Transverse colon (tissue), 4 donors: ENCODE measurements at regions not wholly inside any gene's neighbourhood (a gene's known extent, or its start where the extent isn't known, plus 50 kb on each side); places are given as distances from the start of the nearest gene placed in this dataset.

Experiments
- DNase-seq: peaks from one replicate; pipeline ENCODE4 v3.0.0-alpha.2; 2019
- H3K27ac ChIP-seq, 4 donors: fragments of 200-600 bp; sonication (generic); 2 replicates each; pipeline ENCODE4 v1.5.1; 2016 to 2018; ENCODE audit warnings: inconsistent platforms in 4 of 4
- H3K27me3 ChIP-seq: fragments of 200-600 bp; sonication (generic); 2 replicates; pipeline ENCODE4 v1.5.1; 2017; ENCODE audit warnings: inconsistent platforms
- H3K36me3 ChIP-seq, 4 donors: fragments of 200-600 bp; sonication (generic); 2 replicates each; pipeline ENCODE4 v1.5.1; 2017 to 2019; ENCODE audit warnings: inconsistent platforms in 4 of 4
- H3K4me1 ChIP-seq, 4 donors: fragments of 200-600 bp; sonication (generic); 2 replicates each; pipeline ENCODE4 v1.5.1; 2017 to 2020; ENCODE audit warnings: inconsistent platforms in 4 of 4
- H3K4me3 ChIP-seq, 4 donors: fragments of 200-600 bp; sonication (generic); 1 replicate in 1 of 4; 2 replicates in 3 of 4; pipeline versions ENCODE4 v1.5.1 to v1.6.1; 2017 to 2019; ENCODE audit warnings: inconsistent platforms in 4 of 4
- H3K9me3 ChIP-seq, 2 donors: fragments of 200-600 bp; sonication (generic); 2 replicates each; pipeline ENCODE4 v1.5.1; 2017 to 2019; ENCODE audit warnings: inconsistent platforms in 2 of 2
- CTCF ChIP-seq, 5 experiments: fragments of 200-600 bp in 3 of 5; fragments of 450-650 bp in 2 of 5; sonication (generic) in 3 of 5; IDR thresholded peaks; 1 replicate in 2 of 5; 2 replicates in 3 of 5; pipeline ENCODE4 v1.5.1; 2016 to 2017; ENCODE audit warnings: antibody characterized with exemption in 5 of 5, inconsistent platforms in 3 of 5, mild to moderate bottlenecking in 2 of 5, moderate library complexity in 1 of 5
- EP300 ChIP-seq: sonication (generic); formaldehyde crosslinking; IDR thresholded peaks from one replicate; pipeline ENCODE4 v1.6.1; 2017; ENCODE audit warnings: antibody characterized with exemption, low read depth
- POLR2A ChIP-seq: fragments of 450-650 bp; IDR thresholded peaks from one replicate; pipeline ENCODE4 v1.6.1; 2016; ENCODE audit warnings: antibody characterized with exemption, mild to moderate bottlenecking, moderate library complexity
- POLR2AphosphoS5 ChIP-seq, 3 donors: sonication (generic); formaldehyde crosslinking; IDR thresholded peaks; one replicate each; pipeline ENCODE4 v1.6.1; 2016; ENCODE audit warnings: antibody characterized with exemption in 3 of 3
- WGBS, 2 donors: methylation state at CpG; one replicate each; pipeline ENCODE4 v1.1.5; 2018; ENCODE audit warnings: low coverage in 1 of 2; 5-methylcytosine and 5-hydroxymethylcytosine counted together
- in situ Hi-C, 4 donors: fragments of 200-750 bp; cut with MboI; loops; one replicate each; pipeline versions ENCODE4 v1.15.0 to v1.15.1; 2017; ENCODE audit warnings: low sequenced_read_pairs in 3 of 4, low pct_ligation_motif_present in 1 of 4, low pct_unique_long_range_greater_than_20kb in 1 of 4
- intact Hi-C: fragments of 100-400 bp; cut with DNase I; formaldehyde crosslinking; loops from one replicate; pipeline ENCODE4 v1.15.1; 2023; ENCODE audit warnings: low total_unique reads

GRCh38 chr6:22363714-22364239 is 66.9 kb upstream of the PRL start:
- in situ Hi-C loops (no loop called here), intact Hi-C loops (no loop called here)
- H3K4me3 ChIP-seq = no peak overlapping the region
- DNase-seq = no peak
- no peak for TF ChIP-seq CTCF (IDR thresholded peaks at IDR 0.05)
- H3K4me1 ChIP-seq = no peaks in the 10 kb centered on the region
- WGBS, 2 donors = 63 to 71% methylated on average over 3 to 4 of the region's 4 CpGs
- no peaks in the 10 kb centered on the region for H3K27me3 ChIP-seq
- H3K27ac ChIP-seq = no peak overlapping the region
- no peaks in the 10 kb centered on the region for H3K9me3 ChIP-seq
- H3K36me3 ChIP-seq = no peaks in the 10 kb centered on the region

GRCh38 chr6:22364306-22364705 is 67.5 kb upstream of the PRL start:
- Histone ChIP-seq H3K4me3 (no peak overlapping the region), H3K27me3 (no peaks in the 10 kb centered on the region), H3K27ac (no peak overlapping the region), H3K4me1 (no peaks in the 10 kb centered on the region), H3K9me3 (no peaks in the 10 kb centered on the region), H3K36me3 (no peaks in the 10 kb centered on the region)
- no peak for TF ChIP-seq POLR2A
- no peak for TF ChIP-seq EP300
- TF ChIP-seq CTCF (IDR thresholded peaks at IDR 0.05) = no peak
- TF ChIP-seq POLR2AphosphoS5 (IDR thresholded peaks at IDR 0.05) = no peak
- DNase-seq = no peak
- WGBS, 2 donors = 84% methylated on average over 2 of the region's 2 CpGs; no CpG with 5 or more reads in 1 of the 2 donors
- intact Hi-C loops (no loop called here), in situ Hi-C loops (no loop called here)

- WGBS, 2 donors = 61 to 64% methylated on average over 4 of the region's 4 CpGs
- in situ Hi-C loops (no loop called here), intact Hi-C loops (no loop called here)
- Histone ChIP-seq H3K9me3 (no peaks in the 10 kb centered on the region), H3K27ac (no peak overlapping the region), H3K36me3 (no peaks in the 10 kb centered on the region), H3K4me1 (no peaks in the 10 kb centered on the region), H3K4me3 (no peak overlapping the region), H3K27me3 (no peaks in the 10 kb centered on the region)
- no peak for TF ChIP-seq POLR2AphosphoS5 (IDR thresholded peaks at IDR 0.05)
- no peak for TF ChIP-seq POLR2A
- no peak for DNase-seq
These were observed 69.4 kb upstream of the PRL start for GRCh38 chr6:22366214-22366613.

GRCh38 chr6:22367346-22367745 is 70.5 kb upstream of the PRL start:
- H3K27ac ChIP-seq = no peak overlapping the region
- intact Hi-C loops = no loop called here

More at GRCh38 chr6:22367346-22367745, 70.5 kb upstream of the PRL start:
- no peaks in the 10 kb centered on the region for H3K9me3 ChIP-seq
- no peaks in the 10 kb centered on the region for H3K27me3 ChIP-seq
- no peaks in the 10 kb centered on the region for H3K36me3 ChIP-seq
- in situ Hi-C loops = no loop called here
- H3K4me1 ChIP-seq = no peaks in the 10 kb centered on the region
- TF ChIP-seq EP300 (no peak), POLR2A (no peak), POLR2AphosphoS5 (IDR thresholded peaks at IDR 0.05) (no peak), CTCF (IDR thresholded peaks at IDR 0.05) (no peak)
- no peak overlapping the region for H3K4me3 ChIP-seq
- DNase-seq = no peak
- 87 to 92% methylated on average over 1 of the region's 1 CpG for WGBS, 2 donors
